ENCODE measurements at regions not wholly inside any gene's neighbourhood (a gene's known extent, or its start where the extent isn't known, plus 50 kb on each side); places are given as distances from the start of the nearest gene placed in this dataset.

GRCh38 chr11:106271686-106272085 is 194.2 kb downstream of the AASDHPPT start:
- TF ChIP-seq, protein P1, sequence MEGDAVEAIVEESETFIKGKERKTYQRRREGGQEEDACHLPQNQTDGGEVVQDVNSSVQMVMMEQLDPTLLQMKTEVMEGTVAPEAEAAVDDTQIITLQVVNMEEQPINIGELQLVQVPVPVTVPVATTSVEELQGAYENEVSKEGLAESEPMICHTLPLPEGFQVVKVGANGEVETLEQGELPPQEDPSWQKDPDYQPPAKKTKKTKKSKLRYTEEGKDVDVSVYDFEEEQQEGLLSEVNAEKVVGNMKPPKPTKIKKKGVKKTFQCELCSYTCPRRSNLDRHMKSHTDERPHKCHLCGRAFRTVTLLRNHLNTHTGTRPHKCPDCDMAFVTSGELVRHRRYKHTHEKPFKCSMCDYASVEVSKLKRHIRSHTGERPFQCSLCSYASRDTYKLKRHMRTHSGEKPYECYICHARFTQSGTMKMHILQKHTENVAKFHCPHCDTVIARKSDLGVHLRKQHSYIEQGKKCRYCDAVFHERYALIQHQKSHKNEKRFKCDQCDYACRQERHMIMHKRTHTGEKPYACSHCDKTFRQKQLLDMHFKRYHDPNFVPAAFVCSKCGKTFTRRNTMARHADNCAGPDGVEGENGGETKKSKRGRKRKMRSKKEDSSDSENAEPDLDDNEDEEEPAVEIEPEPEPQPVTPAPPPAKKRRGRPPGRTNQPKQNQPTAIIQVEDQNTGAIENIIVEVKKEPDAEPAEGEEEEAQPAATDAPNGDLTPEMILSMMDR (IDR thresholded peaks at IDR 0.05; ENCODE audit: low read length): no peak
- TF ChIP-seq EZH2 (IDR thresholded peaks at IDR 0.05; ENCODE audit: borderline replicate concordance, low read length): no peak
